SJSA1 (cell line): ENCODE measurements at regions not wholly inside any gene's neighbourhood (a gene's known extent, or its start where the extent isn't known, plus 50 kb on each side); places are given as distances from the start of the nearest gene placed in this dataset.

ENCODE experiments used
- DNase-seq, 2 experiments: peaks; one replicate each; pipeline ENCODE4 v3.0.0-alpha.2; 2015 to 2020; ENCODE audit warnings: low spot score in 2 of 2, low read depth in 1 of 2
- H3K27ac ChIP-seq: fragments of 250-450 bp; sonication (Bioruptor Pico); 2 replicates; pipeline ENCODE4 v1.5.1; 2020; ENCODE audit warnings: mild to moderate bottlenecking, moderate library complexity
- H3K27me3 ChIP-seq: fragments of 250-450 bp; sonication (Bioruptor Pico); replicated peaks from 2 replicates; pipeline ENCODE4 v1.5.1; 2020; ENCODE audit warnings: mild to moderate bottlenecking, moderate library complexity
- H3K36me3 ChIP-seq: fragments of 250-450 bp; sonication (Bioruptor Pico); 2 replicates; pipeline ENCODE4 v1.5.1; 2020; ENCODE audit warnings: mild to moderate bottlenecking
- H3K4me1 ChIP-seq: fragments of 250-450 bp; sonication (Bioruptor Pico); replicated peaks from 2 replicates; pipeline ENCODE4 v1.6.1; 2021; ENCODE audit warnings: mild to moderate bottlenecking
- H3K4me3 ChIP-seq: fragments of 250-450 bp; sonication (Bioruptor Pico); 2 replicates; pipeline ENCODE4 v1.5.1; 2020; ENCODE audit warnings: mild to moderate bottlenecking
- H3K9me3 ChIP-seq: fragments of 250-450 bp; sonication (Bioruptor Pico); replicated peaks from 2 replicates; pipeline ENCODE4 v1.5.1; 2020; ENCODE audit warnings: mild to moderate bottlenecking

DNA sequence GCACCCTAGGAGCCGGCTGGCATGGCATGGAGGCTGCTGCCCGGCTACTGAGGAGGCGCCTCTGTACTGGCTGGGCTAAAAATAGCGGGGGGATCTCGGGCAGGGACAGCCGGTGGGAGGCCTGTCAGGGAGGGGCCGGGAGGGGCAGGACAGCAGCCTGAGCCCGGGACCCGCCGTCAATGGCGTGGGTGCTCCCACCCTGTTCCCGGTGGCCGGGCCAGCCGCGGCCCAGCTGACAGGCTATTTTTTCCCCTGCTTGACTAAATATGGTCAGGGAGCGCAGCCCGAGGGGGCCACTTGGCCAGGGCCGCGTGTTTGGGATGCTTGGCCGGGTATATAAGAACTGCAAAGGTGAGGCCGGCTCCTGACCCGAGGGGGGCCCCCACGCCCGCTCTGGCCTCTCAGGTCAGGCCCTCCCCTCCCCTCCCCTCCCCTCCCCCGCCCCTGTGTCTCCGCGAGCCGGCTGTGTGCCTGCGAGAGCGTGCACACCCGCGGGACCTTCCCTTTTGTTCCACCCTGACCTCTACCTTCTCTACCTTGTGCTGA lies 74.4 kb upstream of the GATA5 start:
- no peaks in the 10 kb centered on the region; the same call in 1 of the 2 replicates for H3K4me1 ChIP-seq
- no peaks in the 10 kb centered on the region for H3K36me3 ChIP-seq
- no peak overlapping the region for H3K4me3 ChIP-seq
- H3K27me3 ChIP-seq: peaks cover 72% of the 10 kb centered on the region
- H3K27ac ChIP-seq: no peak overlapping the region
- no peaks in the 10 kb centered on the region for H3K9me3 ChIP-seq
- no peak for DNase-seq

DNA sequence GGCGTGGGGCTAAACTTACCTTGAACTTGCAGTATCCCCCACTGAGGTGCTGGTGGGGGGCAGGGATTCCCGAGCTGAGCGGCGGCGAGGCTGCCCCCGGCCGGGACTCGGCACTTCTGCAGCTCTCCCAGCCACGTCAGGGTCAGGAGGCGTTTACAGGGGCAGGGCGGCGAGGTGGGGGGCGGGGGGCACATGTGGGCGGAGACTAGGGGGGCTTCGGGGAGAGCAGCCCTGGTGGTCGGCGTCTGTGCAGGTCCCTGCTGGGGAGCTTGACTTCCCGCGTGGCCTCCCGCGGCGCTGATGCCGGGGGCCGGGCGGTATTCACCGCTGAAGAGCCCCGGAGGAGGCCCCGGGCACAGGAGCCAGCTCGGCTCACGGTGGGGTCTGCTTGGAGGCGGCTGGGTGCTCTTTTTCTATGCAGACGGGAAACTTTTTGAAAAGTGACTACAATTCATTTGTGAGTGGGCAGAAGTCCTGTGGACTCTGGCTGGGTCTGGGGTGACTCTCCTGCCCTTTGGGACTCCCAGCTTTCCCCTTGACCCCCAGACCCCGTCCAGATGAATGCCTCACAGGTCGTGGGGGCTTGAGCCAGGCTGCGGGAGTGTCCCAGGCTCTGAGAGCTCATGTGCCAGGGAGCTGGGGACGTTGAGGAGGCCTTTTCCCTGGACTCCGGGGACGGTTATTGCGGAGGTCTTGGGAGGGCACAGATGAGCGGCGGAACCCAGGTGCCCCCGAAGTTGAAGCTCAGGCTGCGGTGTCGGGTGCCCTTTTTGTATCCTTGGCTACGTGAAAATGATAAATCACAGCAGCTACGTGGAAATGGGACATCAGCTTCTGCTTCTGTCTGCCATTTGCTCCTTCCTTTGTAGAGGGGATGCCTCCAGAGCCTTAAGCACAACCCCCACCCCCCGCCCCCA lies 75.9 kb upstream of the GATA5 start:
- H3K4me1 ChIP-seq: no peaks in the 10 kb centered on the region; the same call in 1 of the 2 replicates
- DNase-seq: no peak
- H3K9me3 ChIP-seq: no peaks in the 10 kb centered on the region
- H3K27me3 ChIP-seq: peaks cover 87% of the 10 kb centered on the region
- H3K36me3 ChIP-seq: no peaks in the 10 kb centered on the region
- no peak overlapping the region for H3K4me3 ChIP-seq
- H3K27ac ChIP-seq: no peak overlapping the region

DNA sequence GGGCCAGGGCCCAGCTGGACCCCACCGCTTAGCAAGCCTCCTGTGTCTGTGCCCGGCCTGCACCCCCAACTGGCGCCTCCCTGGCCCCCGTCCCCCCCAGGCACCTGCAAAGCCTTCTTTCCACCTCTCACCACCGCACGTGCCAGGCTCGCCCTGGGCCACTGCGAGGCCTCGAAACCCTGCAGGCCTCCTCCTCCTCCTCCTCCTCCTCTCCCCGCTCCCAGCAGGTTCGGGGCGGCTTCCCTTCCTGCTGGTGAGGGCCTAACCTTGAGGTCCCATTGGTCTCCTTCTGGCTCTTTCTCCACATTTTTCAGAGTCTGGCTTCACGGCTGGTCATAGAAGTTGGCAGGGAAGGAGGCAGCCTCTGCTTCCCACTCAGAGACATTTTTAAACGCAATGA lies 76.8 kb upstream of the GATA5 start:
- Histone ChIP-seq H3K27me3 (peaks cover 92% of the 10 kb centered on the region), H3K27ac (no peak overlapping the region)
- DNase-seq: no peak

DNA sequence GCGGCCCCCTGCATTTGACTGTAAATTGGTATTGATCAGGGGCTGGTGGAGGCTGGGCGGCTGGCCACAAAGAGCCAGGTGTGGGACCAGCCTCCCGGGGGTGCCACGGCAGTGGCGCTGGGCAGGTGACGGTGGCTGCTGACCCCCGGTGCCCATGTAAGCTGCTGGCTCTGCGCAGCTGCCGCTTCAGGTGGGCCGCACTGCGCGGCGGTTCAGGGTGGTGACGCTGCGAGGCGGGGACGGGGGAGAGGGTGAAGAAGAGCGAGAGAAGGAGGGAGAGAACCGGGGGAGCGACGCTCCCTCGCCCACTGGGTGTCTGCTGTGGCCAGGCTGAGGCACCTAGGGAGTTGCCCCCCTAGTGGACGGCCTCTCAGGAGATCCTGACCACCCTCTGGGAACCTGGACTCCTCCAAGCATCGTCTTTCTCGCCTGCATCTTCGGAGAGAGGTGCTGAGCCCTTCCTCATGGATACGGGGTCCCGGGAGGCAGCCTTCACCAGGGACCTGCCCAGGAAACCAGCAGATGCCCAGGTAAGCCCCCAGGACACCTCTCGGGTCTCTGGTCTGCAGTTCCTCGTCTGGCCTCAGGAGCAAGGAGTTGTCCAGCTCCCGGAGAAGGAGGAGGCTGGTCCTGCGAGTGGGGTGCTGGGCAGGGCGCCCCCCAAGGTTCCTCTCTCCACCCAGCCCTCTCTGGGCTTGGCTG lies 77.5 kb upstream of the GATA5 start:
- H3K9me3 ChIP-seq: no peaks in the 10 kb centered on the region
- no peaks in the 10 kb centered on the region for H3K36me3 ChIP-seq
- no peaks in the 10 kb centered on the region; the same call in 1 of the 2 replicates for H3K4me1 ChIP-seq
- no peak for DNase-seq
- H3K27me3 ChIP-seq: peaks cover 95% of the 10 kb centered on the region
- H3K4me3 ChIP-seq: no peak overlapping the region
- no peak overlapping the region for H3K27ac ChIP-seq

More for the DNA sequence above, 76.8 kb upstream of the GATA5 start:
- H3K4me1 ChIP-seq: no peaks in the 10 kb centered on the region; the same call in 1 of the 2 replicates
- H3K4me3 ChIP-seq: no peak overlapping the region
- H3K9me3 ChIP-seq: no peaks in the 10 kb centered on the region
- no peaks in the 10 kb centered on the region for H3K36me3 ChIP-seq

DNA sequence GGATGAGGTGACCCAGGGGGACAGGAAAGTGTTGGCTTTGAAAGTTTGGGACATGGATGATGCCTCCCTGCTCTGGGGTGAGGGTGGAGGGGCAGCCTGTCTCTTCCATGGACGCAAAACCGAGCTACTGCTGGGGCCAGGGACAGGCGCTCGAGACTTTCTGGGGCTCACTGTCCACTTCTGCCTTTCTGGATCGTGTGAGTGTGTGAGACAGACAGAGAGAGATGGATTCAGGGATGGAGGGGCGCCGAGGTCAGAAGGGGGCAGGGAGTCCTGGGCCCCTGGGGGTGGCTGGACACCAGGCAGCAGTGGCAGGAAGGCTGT lies 78.0 kb upstream of the GATA5 start:
- Histone ChIP-seq H3K27me3 (peaks cover 95% of the 10 kb centered on the region), H3K36me3 (no peaks in the 10 kb centered on the region), H3K4me1 (no peaks in the 10 kb centered on the region; the same call in 1 of the 2 replicates), H3K4me3 (no peak overlapping the region), H3K27ac (no peak overlapping the region), H3K9me3 (no peaks in the 10 kb centered on the region)
- no peak for DNase-seq

DNA sequence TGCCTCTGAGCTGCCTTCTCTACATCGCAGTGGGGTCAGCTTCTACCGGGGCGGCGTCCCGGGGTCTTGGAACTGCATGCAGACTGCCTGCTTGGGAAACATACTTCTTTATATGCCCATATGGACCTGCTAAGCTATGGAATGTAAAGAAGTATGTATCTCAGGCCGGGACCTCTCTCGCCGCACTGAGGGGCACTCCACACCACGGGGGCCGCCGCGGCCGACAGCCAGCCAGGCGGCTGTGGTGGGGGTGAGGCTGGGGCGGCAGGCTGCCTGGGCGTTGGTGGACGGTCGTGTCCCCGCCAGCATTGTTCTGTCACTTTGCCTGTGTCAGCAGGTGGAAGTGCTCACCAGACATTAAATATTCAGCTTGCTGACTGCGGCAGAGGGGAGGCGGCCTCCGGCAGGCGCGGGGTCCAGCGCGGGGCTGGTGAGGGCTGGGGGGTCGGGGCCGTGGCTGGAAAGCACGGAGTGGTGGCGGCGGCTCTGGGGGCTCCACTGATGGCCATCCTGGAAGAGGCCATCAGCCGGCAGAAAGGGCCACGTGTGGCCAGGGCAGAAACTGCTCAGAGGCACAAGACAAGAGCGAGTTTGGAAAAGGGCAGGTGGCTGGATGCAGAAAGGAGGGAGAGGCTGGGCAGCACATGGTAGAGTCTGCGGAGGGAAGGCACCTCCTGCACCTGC lies 78.6 kb upstream of the GATA5 start:
- Histone ChIP-seq H3K4me1 (no peaks in the 10 kb centered on the region; the same call in 1 of the 2 replicates), H3K27me3 (peaks cover 92% of the 10 kb centered on the region), H3K27ac (no peak overlapping the region), H3K9me3 (no peaks in the 10 kb centered on the region), H3K36me3 (no peaks in the 10 kb centered on the region), H3K4me3 (no peak overlapping the region)
- no peak for DNase-seq

DNA sequence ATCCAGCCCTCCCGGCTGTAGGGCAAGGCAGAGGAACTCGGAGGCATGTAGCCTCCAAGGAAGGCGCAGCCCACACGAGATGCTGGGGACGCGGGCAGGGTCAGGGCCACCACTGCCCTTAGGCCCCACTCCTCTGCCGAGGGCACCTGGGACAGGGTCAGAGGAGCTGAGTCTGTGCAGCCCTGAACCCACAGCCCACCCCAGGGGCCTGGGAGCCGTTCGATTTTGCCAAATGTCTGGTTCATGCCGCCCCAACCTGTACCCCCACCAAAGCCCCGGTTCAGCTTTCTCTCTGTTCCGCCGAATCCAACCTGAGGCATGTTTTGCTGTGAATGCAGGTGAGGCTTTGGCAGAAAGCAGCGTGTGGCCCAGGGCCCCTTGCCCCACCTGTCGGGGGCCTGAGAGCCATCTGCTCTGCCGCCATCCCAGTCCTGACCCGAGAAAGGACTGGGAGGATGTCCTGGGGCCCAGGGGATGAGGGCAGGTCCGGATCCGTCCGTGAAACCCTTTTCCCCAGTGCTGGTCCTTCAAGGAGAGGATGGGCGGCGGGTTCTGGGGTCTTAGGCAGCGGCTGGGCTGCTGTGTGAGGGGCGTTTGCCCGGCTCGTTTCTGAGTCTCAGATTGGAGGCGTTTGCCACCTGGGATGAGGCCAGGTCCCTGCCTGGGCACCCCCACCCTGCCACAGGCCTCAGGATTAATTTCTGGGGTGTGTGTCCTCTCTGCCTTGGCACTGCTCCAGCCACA lies 79.3 kb upstream of the GATA5 start:
- Histone ChIP-seq H3K27ac (no peak overlapping the region), H3K27me3 (peaks cover 90% of the 10 kb centered on the region), H3K9me3 (no peaks in the 10 kb centered on the region), H3K4me3 (no peak overlapping the region), H3K4me1 (no peaks in the 10 kb centered on the region; the same call in 1 of the 2 replicates), H3K36me3 (no peaks in the 10 kb centered on the region)
- no peak for DNase-seq

DNA sequence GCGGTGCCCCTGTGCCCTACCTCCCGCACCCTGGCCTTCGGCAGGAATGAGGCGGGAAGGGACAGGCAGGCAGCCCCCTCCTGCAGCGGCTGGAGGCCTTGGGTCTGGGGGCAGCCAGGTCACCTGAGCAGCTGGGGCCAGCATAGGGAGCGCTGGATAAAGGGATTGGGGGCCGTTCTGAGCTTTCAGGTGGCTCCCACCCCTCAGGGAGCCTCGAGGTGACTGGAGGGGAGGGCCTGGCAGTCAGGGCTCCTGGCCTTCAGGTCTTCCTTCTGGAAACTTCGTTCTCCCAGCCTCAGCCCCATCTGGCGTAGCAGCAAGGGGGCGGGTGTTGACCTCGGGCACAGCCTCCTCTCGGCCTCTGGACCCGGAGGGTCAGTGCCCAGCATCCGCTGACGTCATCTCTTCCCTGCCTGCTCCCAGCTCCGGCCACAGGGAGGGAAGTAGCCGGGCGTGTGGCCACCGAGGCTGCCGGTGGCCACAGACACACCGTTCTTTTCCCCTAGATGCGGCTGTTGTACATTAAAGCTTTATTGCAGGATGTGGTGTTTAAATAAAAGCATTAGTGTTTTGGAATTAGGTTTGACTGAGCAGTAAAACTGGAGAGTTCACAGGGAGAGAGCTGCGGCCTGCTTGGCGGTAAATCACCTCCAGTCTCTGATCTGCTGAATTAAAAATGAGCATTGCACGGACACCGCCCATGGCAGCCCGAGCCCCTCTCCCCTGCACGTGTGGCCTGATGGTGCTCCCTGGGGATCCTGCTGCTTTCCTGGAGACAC lies 80.0 kb upstream of the GATA5 start:
- no peak for DNase-seq
- no peak overlapping the region for H3K27ac ChIP-seq
- H3K4me3 ChIP-seq: no peak overlapping the region
- no peaks in the 10 kb centered on the region for H3K36me3 ChIP-seq
- H3K27me3 ChIP-seq: peaks cover 93% of the 10 kb centered on the region
- no peaks in the 10 kb centered on the region for H3K9me3 ChIP-seq
- H3K4me1 ChIP-seq: no peaks in the 10 kb centered on the region; the same call in 1 of the 2 replicates

DNA sequence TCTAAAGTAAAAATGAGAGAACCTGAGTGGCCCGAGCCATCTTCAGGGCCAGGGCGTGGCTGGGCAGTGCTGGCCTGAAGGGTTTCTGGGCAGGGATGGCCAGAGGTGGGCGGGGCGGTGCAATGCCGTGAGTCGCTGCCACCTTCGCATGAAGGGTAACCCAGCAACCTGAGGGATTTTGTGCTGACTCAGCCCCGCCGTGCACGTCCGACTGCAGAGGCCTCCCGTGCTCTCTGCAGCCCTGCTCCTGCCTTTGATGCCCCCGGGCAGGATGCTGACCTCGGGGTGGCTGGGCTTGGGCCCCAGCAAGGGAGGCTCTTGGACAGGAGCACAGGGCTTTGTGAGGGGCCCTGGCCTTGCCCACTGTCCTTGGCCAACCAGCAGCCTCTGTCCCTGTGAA lies 81.7 kb upstream of the GATA5 start:
- Histone ChIP-seq H3K9me3 (no peaks in the 10 kb centered on the region), H3K27me3 (peaks cover 95% of the 10 kb centered on the region), H3K4me3 (no peak overlapping the region), H3K27ac (no peak overlapping the region), H3K4me1 (no peaks in the 10 kb centered on the region), H3K36me3 (no peaks in the 10 kb centered on the region)
- DNase-seq: no peak

DNA sequence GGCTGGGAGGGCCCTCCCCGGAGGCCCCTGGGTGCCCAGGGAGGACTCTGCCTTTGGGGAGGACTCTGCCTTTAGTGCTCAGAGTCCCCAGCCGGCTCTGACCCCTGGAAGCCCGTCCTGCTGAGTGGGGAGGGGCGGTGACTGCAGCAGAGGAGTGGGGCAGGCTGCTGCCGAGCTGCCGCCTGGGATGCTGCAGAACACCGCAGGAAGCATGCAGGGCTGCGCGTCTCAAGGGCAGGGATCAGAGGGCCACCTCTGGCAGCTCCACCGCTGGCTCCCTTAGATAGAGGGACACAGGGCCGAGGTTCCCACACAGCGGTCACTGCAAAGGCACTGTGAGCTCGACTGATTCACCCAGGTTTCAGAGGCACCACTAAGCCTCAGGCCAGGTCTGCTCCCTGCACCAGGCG lies 82.2 kb upstream of the GATA5 start:
- peaks cover 95% of the 10 kb centered on the region for H3K27me3 ChIP-seq
- no peak overlapping the region for H3K27ac ChIP-seq

DNA sequence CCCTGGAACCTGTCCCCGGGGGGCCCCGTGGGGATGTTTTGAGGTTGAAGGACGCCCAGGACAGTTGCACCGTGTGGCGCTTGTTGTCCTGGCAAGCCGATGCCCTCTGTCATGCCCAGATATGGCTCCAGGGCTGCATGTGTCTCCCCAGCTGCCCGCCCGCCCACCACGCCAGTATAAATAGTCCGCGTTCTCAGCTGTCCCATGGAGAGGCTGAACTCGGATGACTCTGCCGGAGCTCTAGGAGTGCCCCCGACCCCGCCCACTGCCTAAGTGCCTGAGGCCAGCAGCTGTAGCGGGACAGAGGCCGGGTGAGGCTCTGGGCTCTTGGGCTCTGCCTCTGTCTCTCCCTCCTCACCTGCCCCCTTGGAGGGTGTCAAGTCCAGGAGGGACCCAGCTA lies 83.0 kb upstream of the GATA5 start:
- Histone ChIP-seq H3K4me1 (no peaks in the 10 kb centered on the region), H3K27ac (no peak overlapping the region), H3K36me3 (no peaks in the 10 kb centered on the region), H3K4me3 (no peak overlapping the region), H3K27me3 (peaks cover 95% of the 10 kb centered on the region), H3K9me3 (no peaks in the 10 kb centered on the region)
- no peak for DNase-seq

More for the DNA sequence above, 82.2 kb upstream of the GATA5 start:
- Histone ChIP-seq H3K9me3 (no peaks in the 10 kb centered on the region), H3K36me3 (no peaks in the 10 kb centered on the region), H3K4me1 (no peaks in the 10 kb centered on the region), H3K4me3 (no peak overlapping the region)
- no peak for DNase-seq

DNA sequence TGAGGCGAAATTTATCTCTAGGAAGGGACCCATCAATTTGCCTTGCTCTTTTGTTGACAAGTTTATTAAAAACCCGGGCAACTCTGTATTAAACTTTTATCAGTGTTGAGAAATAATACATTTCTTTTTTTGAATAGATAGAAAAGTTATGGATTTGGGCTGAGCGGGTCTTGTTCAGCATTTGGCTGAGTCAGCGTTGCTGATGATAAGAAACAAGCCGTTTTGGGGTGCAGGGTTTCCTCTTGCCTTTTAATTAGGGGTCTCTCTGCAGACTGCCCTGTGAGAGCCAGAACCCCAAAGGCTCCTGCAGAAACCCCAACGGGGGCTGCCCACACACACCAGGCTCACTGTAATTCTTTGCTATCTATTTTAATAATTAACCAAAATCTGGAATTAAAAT lies 82.1 kb upstream of the SLCO4A1 start:
- Histone ChIP-seq H3K4me1 (no peaks in the 10 kb centered on the region), H3K36me3 (no peaks in the 10 kb centered on the region), H3K4me3 (no peak overlapping the region), H3K9me3 (no peaks in the 10 kb centered on the region), H3K27me3 (peaks cover 95% of the 10 kb centered on the region), H3K27ac (no peak overlapping the region)
- DNase-seq: no peak
